Lung (tissue), 11 donors: ENCODE measurements at regions not wholly inside any gene's neighbourhood (a gene's known extent, or its start where the extent isn't known, plus 50 kb on each side); places are given as distances from the start of the nearest gene placed in this dataset.

Source experiments
- ATAC-seq: fragments of 200-7000 bp; cut with Tn5 transposase; one replicate; pipeline ENCODE4 v1.9.1; 2020; ENCODE audit warnings: moderate number of reproducible peaks; ENCODE audit not compliant: insufficient read depth, low FRiP score
- DNase-seq, 3 donors: peaks; one replicate each; pipeline ENCODE4 v3.0.0-alpha.2; 2013 to 2017
- H3K27ac ChIP-seq, 2 donors: one replicate each; pipeline ENCODE4 v1.5.1; 2013; ENCODE audit warnings: mild to moderate bottlenecking in 2 of 2, moderate library complexity in 2 of 2, control low read depth in 1 of 2, inconsistent platforms in 1 of 2, low read depth in 1 of 2, low read length in 1 of 2
- H3K27me3 ChIP-seq, 3 donors: one replicate each; pipeline ENCODE4 v1.5.1; 2013; ENCODE audit warnings: low read length in 2 of 3; ENCODE audit not compliant: control insufficient read depth in 3 of 3, insufficient read depth in 3 of 3
- H3K36me3 ChIP-seq, 4 donors: one replicate each; pipeline ENCODE4 v1.5.1; 2013; ENCODE audit warnings: low read length in 4 of 4, mild to moderate bottlenecking in 1 of 4, moderate library complexity in 1 of 4; ENCODE audit not compliant: control insufficient read depth in 4 of 4, insufficient read depth in 4 of 4
- H3K4me1 ChIP-seq, 5 donors: one replicate each; pipeline ENCODE4 v1.5.1; 2013; ENCODE audit warnings: low read length in 5 of 5, mild to moderate bottlenecking in 2 of 5, moderate library complexity in 1 of 5; ENCODE audit not compliant: control insufficient read depth in 5 of 5, insufficient read depth in 5 of 5
- H3K4me3 ChIP-seq: one replicate; pipeline ENCODE4 v1.5.1; 2013; ENCODE audit warnings: mild to moderate bottlenecking, control low read depth, moderate library complexity
- H3K9ac ChIP-seq, 2 donors: one replicate each; pipeline ENCODE4 v1.5.1; 2013; ENCODE audit warnings: low read length in 2 of 2, control low read depth in 1 of 2; ENCODE audit not compliant: insufficient read depth in 1 of 2
- H3K9me3 ChIP-seq, 4 donors: one replicate each; pipeline ENCODE4 v1.5.1; 2013; ENCODE audit warnings: low read length in 3 of 4, mild to moderate bottlenecking in 1 of 4, moderate library complexity in 1 of 4; ENCODE audit not compliant: control insufficient read depth in 4 of 4, insufficient read depth in 3 of 4
- WGBS, 2 donors: extraction: QIAGEN DNeasy Blood & Tissue Kit; methylation state at CpG; one replicate each; pipeline ENCODE4 v1.1.7; 2013; 5-methylcytosine and 5-hydroxymethylcytosine counted together
- TF ChIP-seq, protein P1 (sequence below): IDR thresholded peaks from 2 replicates; pipeline ENCODE4 v1.5.1; 2012; ENCODE audit warnings: mild to moderate bottlenecking; ENCODE audit errors: control extremely low read depth, extremely low read depth
- donor health status: control.
- donor health status: control.
- donor health status: Bipolar disorder and iron deficiency.
- donor health status: healthy.
- donor health status: DM: yes; HTN: yes; CAD: no.

DNA sequence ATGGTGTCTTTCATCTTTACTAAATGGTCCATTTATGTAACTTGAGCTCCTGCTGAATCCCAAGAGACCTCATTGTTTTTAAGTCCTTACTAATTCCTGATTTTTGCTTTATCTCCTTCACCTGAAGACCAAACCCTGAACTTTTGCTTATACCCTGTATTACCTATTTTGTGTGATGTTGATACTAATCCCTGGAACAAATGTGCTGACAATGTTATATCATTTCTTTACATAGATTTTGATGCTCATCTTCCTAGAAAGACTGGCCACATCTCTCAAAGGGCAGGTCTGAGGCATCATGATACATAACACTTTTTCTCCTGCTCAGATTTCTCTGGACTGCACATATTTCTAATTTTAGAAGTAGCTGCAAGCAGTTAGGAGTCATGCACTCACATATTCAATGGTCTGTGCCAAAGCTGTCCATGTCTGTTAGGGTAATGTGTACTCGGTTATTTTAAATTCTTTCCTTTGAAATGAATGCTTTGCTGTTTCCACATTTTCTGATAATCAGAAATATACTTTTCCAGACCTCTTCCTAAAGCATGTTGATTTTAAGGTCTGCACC is 427.9 kb upstream of the HNRNPA3 start:
- Histone ChIP-seq H3K4me3 (no peak overlapping the region), H3K36me3 (no peaks in the 10 kb centered on the region), H3K27ac (no peak overlapping the region), H3K27me3 (no peaks in the 10 kb centered on the region), H3K4me1 (no peaks in the 10 kb centered on the region), H3K9ac (no peak overlapping the region), H3K9me3 (peaks cover 0 to 2% (median 0%) of the 10 kb centered on the region in 4 donors)
- DNase-seq (no peak), ATAC-seq (no peak)
- 79 to 98% methylated on average over 1 of the region's 1 CpG for WGBS, 2 donors
- TF ChIP-seq, protein P1, sequence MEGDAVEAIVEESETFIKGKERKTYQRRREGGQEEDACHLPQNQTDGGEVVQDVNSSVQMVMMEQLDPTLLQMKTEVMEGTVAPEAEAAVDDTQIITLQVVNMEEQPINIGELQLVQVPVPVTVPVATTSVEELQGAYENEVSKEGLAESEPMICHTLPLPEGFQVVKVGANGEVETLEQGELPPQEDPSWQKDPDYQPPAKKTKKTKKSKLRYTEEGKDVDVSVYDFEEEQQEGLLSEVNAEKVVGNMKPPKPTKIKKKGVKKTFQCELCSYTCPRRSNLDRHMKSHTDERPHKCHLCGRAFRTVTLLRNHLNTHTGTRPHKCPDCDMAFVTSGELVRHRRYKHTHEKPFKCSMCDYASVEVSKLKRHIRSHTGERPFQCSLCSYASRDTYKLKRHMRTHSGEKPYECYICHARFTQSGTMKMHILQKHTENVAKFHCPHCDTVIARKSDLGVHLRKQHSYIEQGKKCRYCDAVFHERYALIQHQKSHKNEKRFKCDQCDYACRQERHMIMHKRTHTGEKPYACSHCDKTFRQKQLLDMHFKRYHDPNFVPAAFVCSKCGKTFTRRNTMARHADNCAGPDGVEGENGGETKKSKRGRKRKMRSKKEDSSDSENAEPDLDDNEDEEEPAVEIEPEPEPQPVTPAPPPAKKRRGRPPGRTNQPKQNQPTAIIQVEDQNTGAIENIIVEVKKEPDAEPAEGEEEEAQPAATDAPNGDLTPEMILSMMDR, result no peak

DNA sequence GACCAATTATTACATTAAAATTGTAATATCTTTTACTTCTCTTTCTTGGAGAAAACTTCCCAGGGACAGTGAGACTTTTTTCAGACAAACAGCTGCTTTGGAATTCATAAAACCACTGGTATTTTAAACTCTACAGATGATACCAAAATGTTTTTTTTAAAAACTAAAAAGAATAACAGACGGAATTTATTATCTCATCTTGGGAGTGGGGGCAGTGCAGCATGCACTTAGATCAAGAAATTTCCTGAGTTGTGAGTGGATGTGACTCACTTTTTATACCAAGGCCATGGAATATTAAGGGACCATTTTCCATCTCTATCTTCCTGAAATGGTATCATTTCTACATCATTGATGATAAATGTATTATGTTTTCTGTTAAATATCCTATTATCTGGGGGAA is 422.8 kb upstream of the HNRNPA3 start:
- Histone ChIP-seq H3K9ac (no peak overlapping the region), H3K9me3 (no peaks in the 10 kb centered on the region), H3K27me3 (no peaks in the 10 kb centered on the region), H3K4me3 (no peak overlapping the region), H3K36me3 (no peaks in the 10 kb centered on the region), H3K27ac (no peak overlapping the region), H3K4me1 (no peaks in the 10 kb centered on the region)
- no peak for DNase-seq
- TF ChIP-seq, protein P1, result no peak
- 74 to 88% methylated on average over 1 of the region's 1 CpG for WGBS, 2 donors
- no peak for ATAC-seq

DNA sequence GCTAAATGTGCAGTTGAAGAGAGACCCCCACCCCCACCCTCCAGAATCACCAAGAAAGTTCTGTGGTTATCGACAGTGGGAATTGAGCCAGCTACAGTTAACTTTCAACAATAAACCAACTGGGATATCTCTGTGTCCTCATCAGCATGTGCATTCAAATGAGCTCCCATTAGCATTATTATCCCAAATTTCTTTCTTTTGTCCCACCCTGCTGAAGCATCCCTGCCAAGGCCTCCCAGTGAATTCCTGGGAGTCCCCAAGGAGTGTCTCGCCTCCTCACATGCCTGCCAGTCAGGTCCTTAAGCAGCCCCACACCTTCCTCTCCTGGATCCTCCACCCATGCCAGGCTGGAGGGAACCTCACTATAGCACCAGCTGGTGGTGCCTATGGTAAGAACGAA is 422.1 kb upstream of the HNRNPA3 start:
- TF ChIP-seq, protein P1, result no peak
- 91 to 96% methylated on average over 3 of the region's 3 CpGs for WGBS, 2 donors
- no peaks in the 10 kb centered on the region for H3K9me3 ChIP-seq
- H3K4me1 ChIP-seq, result no peaks in the 10 kb centered on the region
- no peak overlapping the region for H3K9ac ChIP-seq
- no peak for DNase-seq
- no peak overlapping the region for H3K27ac ChIP-seq
- H3K4me3 ChIP-seq, result no peak overlapping the region
- no peaks in the 10 kb centered on the region for H3K27me3 ChIP-seq
- H3K36me3 ChIP-seq, result no peaks in the 10 kb centered on the region
- ATAC-seq, result no peak

DNA sequence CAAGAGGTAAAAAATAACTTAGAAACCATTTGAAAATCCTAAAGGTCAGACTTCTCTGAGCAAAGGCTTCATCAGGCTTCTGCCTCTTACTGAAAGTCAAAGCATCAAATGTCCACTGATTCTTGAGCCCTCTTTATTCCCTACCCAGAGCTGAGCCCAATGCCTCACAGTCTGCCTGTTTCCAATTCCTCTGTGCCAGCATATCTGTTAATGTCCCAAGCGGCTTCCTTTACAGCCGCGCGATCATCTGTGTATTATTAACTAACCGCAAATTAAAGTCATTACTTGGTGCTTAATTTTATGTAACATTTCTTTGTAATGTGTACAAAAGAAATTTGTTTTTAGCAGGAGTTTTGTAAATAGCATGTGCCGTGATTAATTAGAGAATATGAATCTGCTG is 418.8 kb upstream of the HNRNPA3 start:
- TF ChIP-seq, protein P1, result no peak
- Histone ChIP-seq H3K27ac (no peak overlapping the region), H3K4me3 (no peak overlapping the region), H3K27me3 (no peaks in the 10 kb centered on the region), H3K9me3 (no peaks in the 10 kb centered on the region), H3K36me3 (no peaks in the 10 kb centered on the region), H3K9ac (no peak overlapping the region), H3K4me1 (no peaks in the 10 kb centered on the region)
- DNase-seq, result no peak
- ATAC-seq, result no peak
- WGBS, 2 donors, result 71 to 91% methylated on average over 6 of the region's 6 CpGs
